ENCODE measurements at regions not wholly inside any gene's neighbourhood (a gene's known extent, or its start where the extent isn't known, plus 50 kb on each side); places are given as distances from the start of the nearest gene placed in this dataset.

GRCh38 chr15:61379005-61379404 lies 149.9 kb upstream of the RORA start:
- no peak overlapping the region for H3K4me2 ChIP-seq (ENCODE audit: control insufficient read depth, insufficient read depth)
- H3K27ac ChIP-seq (ENCODE audit: control insufficient read depth, insufficient read depth) = no peak overlapping the region
- no peaks in the 10 kb centered on the region for H3K4me1 ChIP-seq (ENCODE audit: control insufficient read depth, insufficient read depth, low read length)
- H3K36me3 ChIP-seq (ENCODE audit: control insufficient read depth in 2 of 2, insufficient read depth in 2 of 2, low read length in 1 of 2) = no peaks in the 10 kb centered on the region
- H3K79me2 ChIP-seq (ENCODE audit: control insufficient read depth, insufficient read depth, low read length) = no peaks in the 10 kb centered on the region
- DNase-seq (ENCODE audit: low read depth, low spot score) = no peak
- H3K4me3 ChIP-seq = no peak overlapping the region
- WGBS (ENCODE audit: insufficient coverage, insufficient replicate concordance, low lambda C conversion rate, missing lambda C conversion rate) = 0% methylated on average over 1 of the region's 1 CpG
- CTCF ChIA-PET = no interaction called here
- POLR2A ChIA-PET = no interaction called here
- TF ChIP-seq NFYA (IDR thresholded peaks at IDR 0.05; ENCODE audit: borderline replicate concordance, low read depth, low read length) (no peak), ESRRA (IDR thresholded peaks at IDR 0.05; ENCODE audit: low read length) (no peak), BACH1 (IDR thresholded peaks at IDR 0.05; ENCODE audit: borderline replicate concordance) (no peak), GATAD2B (conservative IDR thresholded peaks at IDR 0.05; ENCODE audit: low read depth) (no peak), RELA (IDR thresholded peaks at IDR 0.05; ENCODE audit: borderline replicate concordance, partially characterized antibody) (no peak), CREB1 (IDR thresholded peaks at IDR 0.05; ENCODE audit: low read depth) (no peak), USF2 (IDR thresholded peaks at IDR 0.05; ENCODE audit: borderline replicate concordance, low read depth, low read length) (no peak), PAX5 (IDR thresholded peaks at IDR 0.05; ENCODE audit: borderline replicate concordance, low read depth, low read length) (no peak), MEF2A (IDR thresholded peaks at IDR 0.05; ENCODE audit: insufficient read depth, low read depth, low read length) (no peak), ZBED1 (IDR thresholded peaks at IDR 0.05; ENCODE audit: borderline replicate concordance) (no peak), MAX (IDR thresholded peaks at IDR 0.05; ENCODE audit: low read depth, low read length) (no peak)
- H3K9me3 ChIP-seq (replicated peaks; ENCODE audit: control insufficient read depth, insufficient read depth, low read length) = no peaks in the 10 kb centered on the region
- SMC1A ChIA-PET (ENCODE audit: uncharacterized antibody, unreplicated experiment) = no interaction called here
- no peaks in the 10 kb centered on the region; a peak in 2 of 4 replicates for H3K27me3 ChIP-seq (replicated peaks in 1 of 2; ENCODE audit: control insufficient read depth in 2 of 2, insufficient read depth in 2 of 2, low read length in 1 of 2)
- RAD21 ChIA-PET (ENCODE audit: unreplicated experiment) = no interaction called here
- in situ Hi-C loops (cut with MboI) = no loop called here
- no peaks in the 10 kb centered on the region for H4K20me1 ChIP-seq (ENCODE audit: control insufficient read depth, insufficient read depth)
- FAIRE-seq = no peak
- no peak overlapping the region for H3K9ac ChIP-seq (ENCODE audit: control insufficient read depth, insufficient read depth, low read length)
- H2AFZ ChIP-seq (ENCODE audit: control insufficient read depth, low read depth, low read length) = no peak overlapping the region
- no peak for ATAC-seq
- no TSS peak for BruUV-seq (replicated peaks)
- intact Hi-C loops (cut with micrococcal nuclease; ENCODE audit: unreplicated experiment) = no loop called here
